ENCODE measurements at regions not wholly inside any gene's neighbourhood (a gene's known extent, or its start where the extent isn't known, plus 50 kb on each side); places are given as distances from the start of the nearest gene placed in this dataset.

GRCh38 chr19:30228113-30228834 is 143.9 kb upstream of the ZNF536 start:
- H3K4me3 ChIP-seq, result peak overlapping the region; percentile 71
- no peak for DNase-seq (ENCODE audit: low read depth in 1 of 2, low spot score in 1 of 2)
- peak overlapping the region; percentile 93 for H3K4me2 ChIP-seq
- no peak for FAIRE-seq
- ChIA-PET POLR2A (no interaction called here), CTCF (interaction anchor here (0.7 to 1.1 kb wide), 4 partner anchors 10 to 622 kb away, joined by 3 read pairs; partner anchors contain the start of gene POP4)
- no peaks in the 10 kb centered on the region for H3K9me3 ChIP-seq
- no peak for TF ChIP-seq RCOR1 (IDR thresholded peaks at IDR 0.05; ENCODE audit: low read depth, low read length)
- TF ChIP-seq SMC3 (IDR thresholded peaks at IDR 0.05), result no peak
- no peak for TF ChIP-seq ESRRA (IDR thresholded peaks at IDR 0.05; ENCODE audit: borderline replicate concordance, low read length)
- no peak for TF ChIP-seq NPAS2 (CRISPR knock-in tag; IDR thresholded peaks at IDR 0.05; ENCODE audit: borderline replicate concordance)
- no peak for TF ChIP-seq ATOH8 (CRISPR knock-in tag; IDR thresholded peaks at IDR 0.05; ENCODE audit: low read depth)
- TF ChIP-seq HOXB13 (CRISPR knock-in tag; IDR thresholded peaks at IDR 0.05; ENCODE audit: low read depth), result no peak
- no peak for TF ChIP-seq FOSB (CRISPR knock-in tag; IDR thresholded peaks at IDR 0.05)
- no peak for TF ChIP-seq MYC (IDR thresholded peaks at IDR 0.05; ENCODE audit: borderline replicate concordance, low read length)
- no peak for TF ChIP-seq MAFK (IDR thresholded peaks at IDR 0.05; ENCODE audit: partially characterized antibody)
- TF ChIP-seq POLR2A (IDR thresholded peaks at IDR 0.05; ENCODE audit: low read length), result no peak
- no peak for TF ChIP-seq E2F6 (IDR thresholded peaks at IDR 0.05; ENCODE audit: borderline replicate concordance, low read depth)
- TF ChIP-seq ELK1 (IDR thresholded peaks at IDR 0.05; ENCODE audit: low read depth, low read length), result no peak
- TF ChIP-seq PHF8 (IDR thresholded peaks at IDR 0.05; ENCODE audit: borderline replicate concordance, low read depth), result no peak
- no peak for TF ChIP-seq RNF2 (IDR thresholded peaks at IDR 0.05; ENCODE audit: borderline replicate concordance, low read depth)
- TF ChIP-seq CTCF (IDR thresholded peaks at IDR 0.05), result no peak
- no peak for TF ChIP-seq GATA3 (IDR thresholded peaks at IDR 0.05; ENCODE audit: borderline replicate concordance)
- no peak for TF ChIP-seq CEBPB (IDR thresholded peaks at IDR 0.05)
- TF ChIP-seq NR3C1 (IDR thresholded peaks at IDR 0.05), result no peak
- no peak for TF ChIP-seq EHMT2 (IDR thresholded peaks at IDR 0.05; ENCODE audit: low read depth)
- H3K4me1 ChIP-seq, result peaks cover 39% of the 10 kb centered on the region
- ATAC-seq, result no peak
- no peak overlapping the region for H3K27ac ChIP-seq
- 9% methylated on average over 44 of the region's 62 CpGs for WGBS (ENCODE audit: missing lambda C conversion rate)

GRCh38 chr19:30228835-30229524 is 143.2 kb upstream of the ZNF536 start:
- no peak for FAIRE-seq
- peak in 1 of 2 experiments; percentile 26 for DNase-seq (ENCODE audit: low read depth in 1 of 2, low spot score in 1 of 2)
- H3K4me1 ChIP-seq, result peaks cover 39% of the 10 kb centered on the region
- H3K9me3 ChIP-seq, result no peaks in the 10 kb centered on the region
- H3K27ac ChIP-seq, result no peak overlapping the region
- TF ChIP-seq HEYL (CRISPR knock-in tag; IDR thresholded peaks at IDR 0.05) (no peak), TFCP2L1 (CRISPR knock-in tag; IDR thresholded peaks at IDR 0.05) (no peak), ZFP36 (IDR thresholded peaks at IDR 0.05; ENCODE audit: borderline replicate concordance, partially characterized antibody) (peak; percentile 16), POLR2AphosphoS2 (conservative IDR thresholded peaks at IDR 0.05; ENCODE audit: low read length) (no peak), HDAC2 (IDR thresholded peaks at IDR 0.05) (no peak), EHMT2 (IDR thresholded peaks at IDR 0.05; ENCODE audit: low read depth) (no peak)
- no peak for ATAC-seq
- POLR2A ChIA-PET, result no interaction called here
- peak overlapping the region; percentile 93 for H3K4me2 ChIP-seq
- H3K4me3 ChIP-seq, result peak overlapping the region; percentile 71
- 16% methylated on average over 34 of the region's 35 CpGs for WGBS (ENCODE audit: missing lambda C conversion rate)
- CTCF ChIA-PET, result interaction anchor here (0.7 to 1.1 kb wide), 6 partner anchors 9 to 623 kb away, joined by 3 to 4 read pairs (median 3); partner anchors contain the start of gene POP4

All from A549 (cell line).